ENCODE measurements at regions not wholly inside any gene's neighbourhood (a gene's known extent, or its start where the extent isn't known, plus 50 kb on each side); places are given as distances from the start of the nearest gene placed in this dataset.
"Not testable (repeated sequence)": the region's sequence is repeated elsewhere in the genome, so short reads cannot be mapped to it uniquely, and the experiment has no call there.

- intact Hi-C loops (cut with DNase I; ENCODE audit: low total_unique reads): no loop called here
- no peak overlapping the region for H3K4me3 ChIP-seq (ENCODE audit: low read depth, poor library complexity, severe bottlenecking)
- WGBS, 2 donors: 86 to 87% methylated on average over 8 of the region's 8 CpGs
- TF ChIP-seq CTCF (IDR thresholded peaks at IDR 0.05): no peak
- TF ChIP-seq POLR2A (IDR thresholded peaks at IDR 0.05): no peak
- no peak for DNase-seq (ENCODE audit: low spot score in 2 of 2)
Measured at GRCh38 chr4:127311924-127312323, 320.8 kb upstream of the INTU start.

- intact Hi-C loops (cut with DNase I; ENCODE audit: low total_unique reads): no loop called here
- no peak for TF ChIP-seq POLR2A (IDR thresholded peaks at IDR 0.05)
- no peak for TF ChIP-seq CTCF (IDR thresholded peaks at IDR 0.05)
- no peak for DNase-seq (ENCODE audit: low spot score in 2 of 2)
- no peak overlapping the region for H3K4me3 ChIP-seq (ENCODE audit: low read depth, poor library complexity, severe bottlenecking)
- WGBS, 2 donors: 97 to 100% methylated on average over 1 of the region's 1 CpG
Measured at GRCh38 chr4:127313767-127314166, 319.0 kb upstream of the INTU start.

GRCh38 chr4:127327491-127327890 lies 305.3 kb upstream of the INTU start:
- DNase-seq (ENCODE audit: low spot score in 2 of 2): no peak
- TF ChIP-seq POLR2A (IDR thresholded peaks at IDR 0.05) (no peak), CTCF (IDR thresholded peaks at IDR 0.05) (no peak)
- H3K4me3 ChIP-seq (ENCODE audit: low read depth, poor library complexity, severe bottlenecking): no peak overlapping the region
- intact Hi-C loops (cut with DNase I; ENCODE audit: low total_unique reads): no loop called here
- 35 to 38% methylated on average over 2 of the region's 2 CpGs for WGBS, 2 donors

- WGBS, 2 donors: 24 to 30% methylated on average over 1 of the region's 1 CpG
- TF ChIP-seq CTCF (IDR thresholded peaks at IDR 0.05): no peak
- no peak for TF ChIP-seq POLR2A (IDR thresholded peaks at IDR 0.05)
- DNase-seq (ENCODE audit: low spot score in 2 of 2): no peak
- intact Hi-C loops (cut with DNase I; ENCODE audit: low total_unique reads): no loop called here
- H3K4me3 ChIP-seq (ENCODE audit: low read depth, poor library complexity, severe bottlenecking): no peak overlapping the region
Measured at GRCh38 chr4:127335073-127335620, 297.6 kb upstream of the INTU start.

- 79 to 90% methylated on average over 1 of the region's 1 CpG for WGBS, 2 donors
- H3K4me3 ChIP-seq (ENCODE audit: low read depth, poor library complexity, severe bottlenecking): no peak overlapping the region
- TF ChIP-seq CTCF (IDR thresholded peaks at IDR 0.05): no peak
- no peak for TF ChIP-seq POLR2A (IDR thresholded peaks at IDR 0.05)
- intact Hi-C loops (cut with DNase I; ENCODE audit: low total_unique reads): no loop called here
- DNase-seq (ENCODE audit: low spot score in 2 of 2): no peak
Measured at GRCh38 chr4:127335732-127336131, 297.0 kb upstream of the INTU start.

GRCh38 chr4:127343123-127343522 lies 289.6 kb upstream of the INTU start:
- DNase-seq (ENCODE audit: low spot score in 2 of 2); H3K4me3 ChIP-seq (ENCODE audit: low read depth, poor library complexity, severe bottlenecking); intact Hi-C loops (cut with DNase I; ENCODE audit: low total_unique reads): not testable (repeated sequence)
- 76 to 80% methylated on average over 3 of the region's 3 CpGs for WGBS, 2 donors

All from lower leg skin (tissue), 4 donors.